ENCODE measurements at regions not wholly inside any gene's neighbourhood (a gene's known extent, or its start where the extent isn't known, plus 50 kb on each side); places are given as distances from the start of the nearest gene placed in this dataset.

DNA sequence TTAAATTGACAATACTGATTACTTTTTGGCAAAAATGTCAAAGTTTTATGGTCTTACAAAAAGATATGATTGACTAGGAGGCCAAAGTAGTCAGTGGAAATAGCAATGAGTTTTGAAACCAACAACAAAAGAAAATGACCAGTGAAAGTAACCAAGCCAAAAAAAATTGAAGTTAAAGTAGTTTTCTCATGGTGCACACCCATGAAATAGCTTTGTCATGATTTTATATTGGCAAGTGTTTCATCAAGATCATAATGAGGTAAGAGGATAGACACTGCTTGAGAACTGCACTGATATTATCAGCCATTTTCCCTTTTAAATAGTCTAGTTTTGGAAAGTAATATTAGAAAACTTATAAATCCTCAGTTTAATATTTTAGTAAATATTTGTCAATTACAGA, 206.2 kb upstream of the ADAMTS5 start:
- no peak for TF ChIP-seq POLR2A (IDR thresholded peaks at IDR 0.05)
- TF ChIP-seq CTCF (IDR thresholded peaks at IDR 0.05): no peak
- TF ChIP-seq POLR2AphosphoS5 (IDR thresholded peaks at IDR 0.05; ENCODE audit: insufficient read depth in 1 of 2, low read depth in 1 of 2): no peak

Data from vagina (tissue), 2 donors.